Activated CD4-positive, alpha-beta T cell treated with anti-CD3 and anti-CD28 coated beads, Interleukin-2, amount 50 U/mL, for 1 hour (primary cell): ENCODE measurements at regions not wholly inside any gene's neighbourhood (a gene's known extent, or its start where the extent isn't known, plus 50 kb on each side); places are given as distances from the start of the nearest gene placed in this dataset.
"Not testable (repeated sequence)": the region's sequence is repeated elsewhere in the genome, so short reads cannot be mapped to it uniquely, and the experiment has no call there.

Source experiments
- DNase-seq: peaks from one replicate; pipeline ENCODE4 v3.0.0-alpha.2; 2020

GRCh38 chrX:104513162-104513561 lies 52.8 kb upstream of the IL1RAPL2 start:
- no peak for DNase-seq

GRCh38 chrX:104510801-104511200 lies 55.2 kb upstream of the IL1RAPL2 start:
- DNase-seq = no peak

GRCh38 chrX:104502460-104502859 lies 63.5 kb upstream of the IL1RAPL2 start:
- DNase-seq = no peak

GRCh38 chrX:104488811-104489210 lies 77.2 kb upstream of the IL1RAPL2 start:
- no peak for DNase-seq

- DNase-seq = no peak
Observed at GRCh38 chrX:104486691-104487090, 79.3 kb upstream of the IL1RAPL2 start.

- no peak for DNase-seq
Observed at GRCh38 chrX:104482757-104483156, 83.2 kb upstream of the IL1RAPL2 start.

GRCh38 chrX:104469771-104470170 lies 96.2 kb upstream of the IL1RAPL2 start:
- DNase-seq = no peak

GRCh38 chrX:104459796-104460195 lies 106.2 kb upstream of the IL1RAPL2 start:
- DNase-seq = no peak

GRCh38 chrX:104457130-104457529 lies 108.9 kb upstream of the IL1RAPL2 start:
- DNase-seq = not testable (repeated sequence)

GRCh38 chrX:104450316-104450715 lies 115.7 kb upstream of the IL1RAPL2 start:
- no peak for DNase-seq

- no peak for DNase-seq
Observed at GRCh38 chrX:104445591-104445990, 120.4 kb upstream of the IL1RAPL2 start.

- no peak for DNase-seq
Observed at GRCh38 chrX:104435249-104435648, 130.8 kb upstream of the IL1RAPL2 start.

- no peak for DNase-seq
Observed at GRCh38 chrX:104432321-104432720, 133.7 kb upstream of the IL1RAPL2 start.

GRCh38 chrX:104430742-104431119 lies 135.3 kb upstream of the IL1RAPL2 start:
- DNase-seq = no peak

- DNase-seq = no peak
Observed at GRCh38 chrX:104430072-104430741, 135.8 kb upstream of the IL1RAPL2 start.

GRCh38 chrX:104428231-104428630 lies 137.8 kb upstream of the IL1RAPL2 start:
- no peak for DNase-seq

- no peak for DNase-seq
Observed at GRCh38 chrX:104427693-104428092, 138.3 kb upstream of the IL1RAPL2 start.

GRCh38 chrX:104427073-104427472 lies 138.9 kb upstream of the IL1RAPL2 start:
- DNase-seq = no peak

- DNase-seq = no peak
Observed at GRCh38 chrX:104420907-104421306, 145.1 kb upstream of the IL1RAPL2 start.

GRCh38 chrX:104419926-104420325 lies 146.1 kb upstream of the IL1RAPL2 start:
- no peak for DNase-seq

GRCh38 chrX:104419211-104419610 lies 146.8 kb upstream of the IL1RAPL2 start:
- DNase-seq = no peak

GRCh38 chrX:104411800-104412199 lies 154.2 kb upstream of the IL1RAPL2 start:
- no peak for DNase-seq

GRCh38 chrX:104400387-104400786 lies 145.7 kb upstream of the ESX1 start:
- DNase-seq = no peak

- no peak for DNase-seq
Observed at GRCh38 chrX:104392350-104392749, 137.6 kb upstream of the ESX1 start.

- DNase-seq = no peak
Observed at GRCh38 chrX:104391906-104392305, 137.2 kb upstream of the ESX1 start.
